ENCODE measurements at regions not wholly inside any gene's neighbourhood (a gene's known extent, or its start where the extent isn't known, plus 50 kb on each side); places are given as distances from the start of the nearest gene placed in this dataset.
"Not testable (repeated sequence)": the region's sequence is repeated elsewhere in the genome, so short reads cannot be mapped to it uniquely, and the experiment has no call there.

DNA sequence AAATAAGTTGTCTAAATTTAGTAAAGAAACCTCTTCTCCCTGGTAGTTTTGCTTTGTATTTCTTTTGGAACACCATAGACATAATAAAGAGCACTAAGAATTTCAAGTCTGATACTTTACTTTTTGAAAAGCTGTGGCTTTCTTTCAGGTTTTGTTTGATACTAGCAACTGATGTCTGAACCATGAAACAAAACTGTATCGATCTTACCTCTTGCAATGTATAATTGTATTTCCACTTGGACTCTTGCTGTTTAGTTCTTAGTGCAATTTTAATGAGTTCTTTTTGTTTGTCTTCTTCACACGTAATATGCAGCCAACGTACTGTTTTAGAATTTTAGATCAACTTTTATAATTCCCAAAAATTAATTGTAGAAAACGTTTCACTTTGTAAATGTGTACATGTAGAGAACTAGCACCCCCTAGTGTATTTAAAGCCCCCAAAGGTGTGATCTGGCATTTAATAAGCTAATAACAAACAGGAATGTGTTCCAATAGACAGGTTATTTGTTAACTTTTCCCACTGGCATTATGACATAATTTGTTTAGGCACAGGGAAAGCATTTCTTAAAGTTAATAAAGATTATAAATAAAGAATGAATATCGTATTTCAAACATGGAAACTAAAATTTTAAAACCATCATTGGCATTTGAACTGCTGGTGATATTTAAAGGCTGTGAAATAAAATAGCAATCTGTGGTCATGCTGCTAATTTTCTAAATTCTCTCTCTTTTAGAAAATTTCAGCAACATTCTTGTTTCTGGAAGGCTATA lies 289.1 kb upstream of the DNAJC19 start:
- no peak for DNase-seq (ENCODE audit: low read depth in 2 of 3, low spot score in 2 of 3)

DNA sequence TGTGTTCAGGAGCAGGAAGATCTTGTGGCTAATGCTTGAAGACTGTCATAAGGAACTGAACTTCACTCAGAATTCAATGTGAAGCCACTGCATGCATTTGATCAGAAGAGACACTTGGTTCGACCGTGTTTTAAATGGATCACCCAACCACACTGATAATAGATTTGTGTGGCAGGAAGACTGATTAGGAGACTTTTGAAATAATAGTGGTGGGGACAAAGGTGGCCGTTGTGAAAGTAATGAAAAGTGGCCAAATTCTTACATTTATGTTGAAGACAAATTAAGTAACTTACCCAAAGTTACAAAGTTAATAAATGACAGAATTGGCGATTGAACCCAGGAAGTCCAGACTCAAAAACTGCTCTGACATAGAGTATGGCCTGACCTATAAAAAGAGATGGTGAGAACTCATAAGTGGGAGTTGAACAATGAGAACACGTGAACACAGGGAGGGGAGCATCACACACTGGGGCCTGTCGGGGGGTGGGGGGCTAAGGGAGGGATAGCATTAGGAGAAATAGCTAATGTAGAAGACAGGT lies 286.9 kb upstream of the DNAJC19 start:
- DNase-seq (ENCODE audit: low read depth in 2 of 3, low spot score in 2 of 3): no peak

DNA sequence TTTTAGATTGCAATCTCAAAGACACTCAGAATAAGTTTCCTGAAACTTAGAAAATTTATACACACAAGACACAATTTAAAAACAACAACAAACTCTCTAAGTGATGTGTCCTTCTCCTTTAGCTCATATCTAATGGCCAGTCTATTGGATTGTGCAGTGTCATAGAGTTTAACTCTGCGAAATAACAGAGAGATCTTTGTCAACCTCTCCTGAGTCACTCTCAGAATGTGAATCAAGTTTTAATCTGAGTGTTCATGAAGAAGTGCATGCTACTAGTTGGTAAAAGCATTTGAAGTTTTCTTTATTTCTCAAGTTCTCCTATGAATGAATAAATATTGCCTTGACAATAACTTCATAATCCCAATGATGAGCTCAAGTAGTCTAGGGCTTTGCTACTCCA lies 284.5 kb upstream of the DNAJC19 start:
- no peak for DNase-seq (ENCODE audit: low read depth in 2 of 3, low spot score in 2 of 3)

DNA sequence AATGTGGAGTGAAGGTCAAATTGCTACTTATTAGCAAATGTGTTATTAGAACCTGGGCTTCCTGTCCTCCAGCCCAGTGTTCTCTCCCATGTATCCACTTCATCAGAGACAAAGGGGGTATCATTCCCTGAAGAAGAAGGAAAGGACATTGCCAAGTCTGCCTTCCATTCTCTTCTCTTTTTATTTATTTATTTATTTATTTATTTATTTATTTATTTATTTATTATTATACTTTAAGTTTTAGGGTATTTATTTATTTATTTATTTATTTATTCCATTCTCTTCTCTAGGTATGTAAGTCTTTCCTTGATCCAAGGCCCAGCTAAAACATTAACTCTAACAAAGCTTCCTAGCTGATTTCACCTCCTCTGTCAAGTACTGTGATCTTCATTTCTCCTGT lies 277.8 kb upstream of the DNAJC19 start:
- no peak for DNase-seq (ENCODE audit: low read depth in 2 of 3, low spot score in 2 of 3)

DNA sequence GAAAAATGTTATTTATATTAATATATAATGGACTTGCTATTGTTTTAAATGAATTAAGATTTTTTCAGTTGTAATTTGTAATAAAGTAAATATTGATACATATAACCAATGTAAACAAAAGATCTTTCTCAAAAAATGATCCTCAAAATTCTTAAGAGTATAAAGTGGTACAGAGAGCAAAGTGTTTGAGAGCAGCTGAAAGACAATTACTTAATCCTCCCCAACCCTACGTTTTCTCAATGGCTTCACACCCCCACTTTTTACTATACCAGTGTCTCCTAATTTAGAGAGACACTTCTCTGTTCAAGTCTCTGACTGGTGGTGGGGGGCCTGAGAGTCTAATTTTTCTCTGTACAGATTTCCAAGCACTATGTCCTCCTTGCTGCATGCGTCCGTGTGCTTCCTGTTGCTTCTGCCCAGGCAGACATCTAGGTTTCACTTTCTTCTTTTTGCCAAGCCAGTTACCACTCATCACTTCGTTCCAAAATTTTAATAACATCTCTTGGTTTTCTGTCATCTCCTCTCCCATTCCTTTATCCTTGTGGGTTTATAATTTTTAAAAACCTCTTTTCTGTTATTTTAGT lies 276.3 kb upstream of the DNAJC19 start:
- no peak for DNase-seq (ENCODE audit: low read depth in 2 of 3, low spot score in 2 of 3)

DNA sequence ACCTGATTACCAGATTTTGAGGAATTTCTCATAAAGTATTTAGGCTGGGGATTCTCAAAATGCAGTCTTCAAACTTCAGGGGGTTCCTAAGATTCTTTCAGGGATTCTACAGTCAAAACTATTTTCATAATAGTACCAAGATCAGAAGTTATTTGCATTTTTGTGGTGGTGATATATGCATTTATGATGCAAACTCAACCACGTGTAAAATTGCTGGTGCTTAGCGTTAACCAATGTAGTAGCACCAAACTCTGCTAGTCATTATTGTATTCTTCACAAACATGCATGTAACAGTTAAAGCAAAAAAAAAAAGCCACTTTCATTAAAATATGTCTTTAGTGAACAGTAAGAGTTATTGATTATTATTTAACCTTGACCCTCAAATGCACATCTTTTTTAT lies 274.9 kb upstream of the DNAJC19 start:
- no peak for DNase-seq (ENCODE audit: low read depth in 2 of 3, low spot score in 2 of 3)

DNA sequence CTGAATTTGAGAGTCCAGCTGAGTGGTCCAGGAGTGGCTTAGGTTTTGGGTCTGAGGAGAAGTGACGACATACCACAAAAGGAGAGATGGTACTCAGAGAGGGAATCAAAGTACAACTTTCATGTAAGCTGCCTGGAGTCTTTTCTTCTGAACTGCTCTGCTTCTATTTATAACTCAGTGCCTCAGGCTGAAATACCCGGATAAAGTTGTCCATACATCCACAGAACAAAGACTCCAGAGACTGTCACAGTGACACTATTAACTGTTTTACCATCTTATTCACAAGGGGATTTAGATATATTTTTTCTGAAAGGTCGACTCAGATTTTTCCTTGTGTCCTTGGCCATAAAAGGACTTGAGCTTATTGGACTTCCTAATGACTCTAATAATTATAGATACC lies 264.3 kb upstream of the DNAJC19 start:
- no peak for DNase-seq (ENCODE audit: low read depth in 2 of 3, low spot score in 2 of 3)

DNA sequence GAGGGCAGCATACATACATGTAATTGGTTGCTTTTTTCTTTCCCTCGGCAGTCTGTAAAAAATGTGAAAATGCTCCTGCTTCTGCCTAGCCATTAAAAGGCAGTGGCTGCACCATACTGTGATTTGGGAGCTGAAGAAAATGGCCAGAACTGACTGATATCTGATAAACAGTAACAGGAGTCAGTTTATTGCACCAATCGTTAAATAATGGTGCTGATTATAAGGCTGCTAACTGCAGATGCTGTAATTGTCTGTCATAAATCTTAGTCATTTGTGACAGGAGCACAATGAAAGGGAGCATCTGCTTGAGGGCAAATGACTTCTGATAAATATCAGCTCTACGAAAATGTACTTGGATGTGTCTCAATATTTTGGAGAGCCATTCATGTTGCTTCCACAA lies 263.1 kb upstream of the DNAJC19 start:
- DNase-seq (ENCODE audit: low read depth in 2 of 3, low spot score in 2 of 3): no peak

DNA sequence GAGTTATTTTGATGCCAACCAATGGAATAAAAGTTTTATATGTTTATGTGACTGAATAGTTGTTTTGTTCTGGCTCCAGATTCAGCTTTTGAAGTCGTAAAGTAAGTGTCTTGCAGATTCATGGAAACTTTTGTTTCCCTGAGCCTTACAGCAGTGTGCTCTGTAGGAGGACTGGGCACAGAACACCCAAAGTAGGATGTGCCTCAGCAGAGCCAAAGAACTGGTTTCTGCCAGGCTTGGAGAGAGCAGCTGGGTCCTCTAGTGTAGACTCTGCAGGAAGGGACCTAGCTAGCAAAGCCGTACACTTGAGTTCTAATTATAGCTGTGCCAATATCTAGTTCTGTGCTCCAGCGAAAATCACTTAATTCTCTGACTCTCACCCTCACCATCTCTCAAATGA lies 261.2 kb upstream of the DNAJC19 start:
- no peak for DNase-seq (ENCODE audit: low read depth in 2 of 3, low spot score in 2 of 3)

DNA sequence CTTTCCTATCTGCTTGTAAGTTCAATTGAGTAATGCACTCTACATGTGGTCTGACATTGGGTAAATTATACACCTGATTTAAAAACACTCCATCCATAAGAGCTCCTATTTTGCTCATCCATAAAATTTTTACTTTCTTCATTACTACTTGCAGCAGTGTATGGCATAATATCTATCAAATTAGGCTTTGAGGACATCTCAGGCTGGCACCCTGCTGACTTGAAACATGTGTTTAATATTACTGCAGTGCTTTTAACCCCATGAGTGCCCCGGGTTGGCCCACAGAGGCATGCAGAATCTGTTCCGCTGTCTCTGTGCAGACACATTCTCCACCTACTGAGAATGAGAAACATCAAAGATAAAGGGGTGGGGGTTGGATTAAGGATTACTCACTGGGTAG lies 249.9 kb upstream of the DNAJC19 start:
- no peak for DNase-seq (ENCODE audit: low read depth in 2 of 3, low spot score in 2 of 3)

DNA sequence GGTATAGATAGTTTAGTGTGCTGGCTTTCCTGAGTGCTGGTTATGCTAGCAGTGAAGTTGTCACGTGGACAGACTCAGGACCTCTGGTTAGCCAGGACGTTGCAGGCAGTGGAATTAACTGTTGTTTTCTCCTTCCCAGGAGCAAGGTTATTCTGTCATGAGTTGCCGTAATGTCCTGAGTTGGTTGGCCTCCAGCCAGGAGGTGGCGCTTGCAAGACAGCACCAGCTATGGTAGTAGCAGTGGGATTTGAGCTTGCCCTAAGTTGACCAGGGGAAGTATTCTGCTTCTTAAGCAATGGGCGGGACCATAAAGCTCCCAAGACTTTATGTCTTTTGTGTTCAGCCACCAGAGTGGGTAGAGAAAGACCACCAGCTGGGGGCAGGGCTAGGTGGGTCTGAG lies 240.7 kb upstream of the DNAJC19 start:
- no peak for DNase-seq (ENCODE audit: low read depth in 2 of 3, low spot score in 2 of 3)

DNA sequence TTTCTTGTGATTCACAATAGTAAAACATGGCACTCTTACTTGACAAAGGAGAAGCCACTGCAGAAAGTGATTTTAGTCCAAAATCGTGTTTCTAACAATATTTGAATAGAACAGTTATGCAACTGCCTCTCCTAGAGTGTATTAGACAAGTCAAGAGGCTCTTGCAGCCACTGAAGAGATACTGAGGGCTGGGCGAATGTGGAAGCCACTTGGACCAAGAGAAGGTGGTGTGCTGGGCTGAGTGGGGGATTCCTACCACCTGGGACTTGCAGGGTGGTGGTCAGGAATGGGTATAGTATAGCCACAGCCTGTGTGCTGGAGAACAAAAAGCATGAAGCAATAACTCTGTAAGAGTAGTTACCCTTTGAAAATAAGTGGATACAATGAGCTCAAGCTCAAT lies 223.8 kb upstream of the DNAJC19 start:
- DNase-seq (ENCODE audit: low read depth in 2 of 3, low spot score in 2 of 3): no peak

DNA sequence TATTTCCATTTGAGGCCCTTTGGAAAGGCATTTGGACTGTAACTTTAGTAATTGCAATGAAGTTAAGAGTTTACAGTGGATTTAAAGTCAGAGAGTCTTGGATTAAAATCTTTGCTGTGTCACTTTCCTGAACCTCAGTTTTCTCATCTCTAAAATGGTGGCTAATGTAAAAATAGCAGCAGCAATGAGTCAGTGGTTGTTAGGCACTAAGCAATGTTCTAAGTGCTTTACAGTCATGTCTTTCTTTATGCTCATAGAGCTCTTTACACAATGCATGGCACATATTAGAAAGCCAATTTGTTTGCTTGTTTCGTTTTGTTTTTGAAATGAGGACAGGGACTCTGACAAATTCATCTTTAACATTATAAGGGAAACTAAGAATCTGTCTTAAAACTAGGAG lies 222.7 kb upstream of the DNAJC19 start:
- DNase-seq (ENCODE audit: low read depth in 2 of 3, low spot score in 2 of 3): no peak

DNA sequence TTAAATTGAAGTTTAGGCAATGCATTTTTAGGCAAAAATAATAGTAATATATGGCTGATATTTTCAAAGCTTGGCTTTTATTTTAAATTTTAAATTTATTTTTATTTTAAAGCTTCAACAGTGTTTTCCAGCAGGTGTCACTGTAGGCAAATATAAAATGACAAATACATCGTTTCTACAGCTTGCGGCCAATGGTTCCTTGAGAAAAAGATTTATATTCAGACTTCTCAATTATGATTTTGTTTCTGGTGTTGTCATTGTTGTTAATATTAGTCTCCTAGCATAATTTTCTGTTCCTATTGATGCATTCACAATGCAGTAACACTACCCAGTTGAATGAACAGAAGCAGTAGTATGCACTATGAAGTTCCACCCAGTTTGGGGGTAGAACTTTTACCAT lies 220.7 kb upstream of the DNAJC19 start:
- no peak for DNase-seq (ENCODE audit: low read depth in 2 of 3, low spot score in 2 of 3)

DNA sequence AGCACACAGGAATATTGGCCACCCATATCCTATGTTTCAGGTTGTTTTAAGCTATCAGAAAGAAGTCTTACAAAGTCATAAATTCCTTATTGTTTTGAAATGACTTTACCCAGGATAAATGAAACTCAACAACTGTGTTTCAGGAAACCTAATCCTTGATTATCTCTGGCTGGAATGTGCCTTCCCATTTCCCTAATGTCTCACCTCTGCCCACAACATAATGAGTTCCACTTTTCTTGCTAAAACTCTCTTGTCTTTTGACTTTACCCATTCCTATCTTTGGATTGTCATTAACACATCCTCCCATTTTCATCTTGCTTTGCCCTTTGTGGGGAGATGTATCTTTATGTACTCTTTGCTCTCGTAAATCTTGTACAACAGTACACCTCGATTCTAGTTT lies 200.0 kb upstream of the DNAJC19 start:
- DNase-seq (ENCODE audit: low read depth in 2 of 3, low spot score in 2 of 3): no peak

DNA sequence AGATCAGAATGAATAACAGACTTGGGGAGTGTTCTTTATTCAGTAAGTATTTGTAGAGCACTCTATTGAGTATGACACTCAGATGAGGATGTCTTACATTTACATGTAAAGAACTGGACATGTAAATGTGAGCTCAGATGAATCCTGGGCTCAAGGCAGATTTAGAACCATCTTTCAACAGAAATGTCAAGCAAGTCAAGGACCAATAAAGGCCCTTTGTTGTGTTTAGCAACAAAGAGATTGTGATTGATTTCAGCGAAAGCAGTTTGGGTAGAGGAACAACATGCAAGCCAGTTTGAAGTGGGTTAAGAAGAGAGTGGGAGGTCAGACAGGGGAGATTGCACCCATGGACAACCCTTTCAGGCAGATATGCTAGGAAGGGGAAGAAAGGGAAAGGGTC lies 194.2 kb upstream of the DNAJC19 start:
- DNase-seq (ENCODE audit: low read depth in 2 of 3, low spot score in 2 of 3): no peak

DNA sequence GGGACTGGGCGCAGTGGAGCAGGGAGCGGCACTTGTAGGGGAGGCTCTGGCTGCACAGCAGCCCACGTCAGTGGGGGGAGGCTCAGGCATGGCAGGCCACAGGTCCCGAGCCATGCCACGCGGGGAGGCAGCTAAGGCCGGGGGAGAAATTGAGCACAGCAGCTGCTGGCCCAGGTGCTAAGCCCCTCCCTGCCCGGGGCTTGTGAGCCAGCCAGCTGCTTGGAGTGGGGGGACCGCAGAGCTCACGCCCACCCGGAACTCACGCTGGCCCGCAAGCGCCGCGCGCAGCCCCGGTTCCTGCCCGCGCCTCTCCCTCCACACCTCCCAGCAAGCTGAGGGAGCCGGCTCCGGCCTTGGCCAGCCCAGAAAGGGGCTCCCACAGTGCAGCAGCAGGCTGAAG lies 193.5 kb upstream of the DNAJC19 start:
- DNase-seq (ENCODE audit: low read depth in 2 of 3, low spot score in 2 of 3): not testable (repeated sequence)

DNA sequence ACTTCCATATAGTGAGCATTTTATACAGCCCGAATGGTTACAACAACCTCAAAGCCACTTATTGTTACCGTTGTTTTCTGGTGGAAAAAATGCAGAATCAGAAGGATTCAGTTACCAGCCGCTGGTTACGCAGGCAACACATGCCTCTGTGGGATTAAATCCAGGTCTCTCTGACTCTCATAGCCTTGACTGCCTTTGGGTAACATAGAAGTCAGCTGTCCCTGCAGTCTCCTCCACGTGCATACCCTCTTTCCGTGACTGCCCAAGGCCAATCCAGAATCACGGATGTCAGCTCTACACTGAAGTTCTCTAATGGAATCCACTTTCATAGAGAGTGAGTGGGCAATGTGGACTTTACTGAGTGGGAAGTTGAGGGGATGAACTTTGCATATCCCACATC lies 189.5 kb upstream of the DNAJC19 start:
- no peak for DNase-seq (ENCODE audit: low read depth in 2 of 3, low spot score in 2 of 3)

DNA sequence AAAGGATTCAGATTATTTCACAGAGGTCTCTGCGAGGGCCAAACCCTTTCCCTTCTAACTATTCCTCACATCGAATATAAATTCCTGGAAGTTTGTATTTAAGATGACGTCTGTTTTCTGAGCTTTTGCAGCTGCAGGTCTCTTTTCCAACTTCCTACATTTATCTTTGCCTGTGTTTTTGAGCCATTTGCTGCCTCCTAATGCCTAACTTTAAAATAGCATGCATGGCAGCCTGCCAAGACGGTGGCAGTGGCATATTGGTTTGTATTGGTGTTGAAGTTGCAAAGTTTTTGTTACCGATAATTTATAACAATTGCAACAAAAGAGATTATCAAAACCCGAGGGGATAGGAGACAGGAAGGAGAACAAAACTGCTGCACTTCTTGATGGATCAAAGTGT lies 187.1 kb upstream of the DNAJC19 start:
- DNase-seq (ENCODE audit: low read depth in 2 of 3, low spot score in 2 of 3): peak in 1 of 3 experiments; percentile 1

DNA sequence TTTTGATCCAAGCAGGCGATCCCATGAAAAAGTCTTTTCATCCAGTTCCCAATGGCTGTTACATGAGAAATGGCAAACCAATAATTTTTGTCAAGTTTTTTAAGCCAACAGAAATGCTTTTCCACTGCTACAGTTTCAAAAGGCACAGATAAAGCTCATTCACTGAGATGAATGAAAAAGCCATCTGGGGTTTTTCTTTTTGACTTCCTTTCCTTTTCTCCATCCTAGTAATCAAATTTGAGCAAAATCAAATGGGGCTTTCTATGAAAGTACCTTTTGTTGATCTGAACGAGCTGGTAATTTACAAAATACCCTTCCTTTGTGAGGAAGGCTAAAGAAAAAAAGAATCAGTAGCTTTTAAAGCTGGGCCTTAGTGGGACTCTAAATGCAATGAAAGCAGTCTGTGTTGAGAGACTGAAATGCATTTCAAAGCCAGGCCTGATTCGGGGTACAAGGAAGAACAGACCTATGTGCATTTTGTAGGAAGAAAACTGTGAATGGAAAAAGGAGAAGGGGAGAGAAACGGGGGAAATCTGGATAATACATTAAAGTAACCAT lies 185.2 kb upstream of the DNAJC19 start:
- no peak for DNase-seq (ENCODE audit: low read depth in 2 of 3, low spot score in 2 of 3)

DNA sequence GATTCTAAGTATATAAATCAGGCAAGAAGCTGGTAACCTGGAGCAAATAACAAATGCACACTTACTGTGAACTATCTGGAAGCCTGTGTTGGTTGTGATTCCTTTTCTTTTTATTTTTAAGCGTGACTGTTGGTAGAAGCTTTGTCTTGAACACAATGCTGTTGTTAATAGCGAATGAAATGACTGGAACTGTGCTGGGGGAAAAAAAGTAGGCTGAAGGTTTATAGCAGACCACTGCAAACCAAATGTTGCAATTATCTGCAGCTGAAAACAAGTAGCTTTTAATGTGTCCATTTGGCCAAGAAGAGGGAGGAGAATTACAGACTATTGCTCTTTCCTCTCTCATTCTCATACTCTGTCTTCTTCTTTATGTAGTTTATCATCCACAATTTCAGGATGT lies 184.5 kb upstream of the DNAJC19 start:
- DNase-seq (ENCODE audit: low read depth in 2 of 3, low spot score in 2 of 3): no peak

DNA sequence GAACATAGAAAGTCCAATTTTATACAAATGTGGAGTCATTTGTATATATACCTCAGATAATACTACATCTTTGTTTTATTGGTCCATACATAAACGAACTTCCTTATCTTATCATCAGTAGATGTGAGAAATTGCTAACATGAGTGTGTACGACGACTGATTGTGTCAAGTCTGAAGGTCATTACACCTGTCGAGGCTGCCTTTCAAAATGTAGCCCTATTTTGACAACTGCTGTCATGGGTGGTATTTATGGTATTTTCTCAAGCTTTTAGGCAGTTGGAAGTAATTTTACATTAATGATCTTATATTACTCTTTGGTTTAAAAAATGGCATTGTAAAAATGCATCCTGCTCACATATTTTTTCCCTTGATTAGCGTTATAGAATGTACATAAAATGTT lies 183.7 kb upstream of the DNAJC19 start:
- no peak for DNase-seq (ENCODE audit: low read depth in 2 of 3, low spot score in 2 of 3)

DNA sequence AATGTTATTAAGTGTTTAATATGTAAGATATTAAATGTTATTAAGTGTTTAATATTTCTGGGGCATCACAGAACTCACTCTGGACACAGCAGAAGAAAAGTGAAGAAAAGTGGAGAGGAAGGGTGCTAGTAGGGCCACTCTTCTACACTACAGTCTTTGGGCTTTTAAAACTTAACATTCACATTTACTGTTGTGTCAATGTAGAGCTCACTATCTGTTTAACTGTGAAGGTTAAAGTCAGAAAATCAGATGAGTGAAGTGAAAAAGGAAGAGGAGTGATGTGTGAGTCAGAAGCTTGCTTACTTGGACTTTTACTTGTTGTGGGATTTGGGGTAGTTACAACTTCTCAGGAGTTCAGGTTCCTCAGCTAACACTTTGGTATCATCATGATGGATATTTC lies 145.3 kb upstream of the DNAJC19 start:
- no peak for DNase-seq (ENCODE audit: low read depth in 2 of 3, low spot score in 2 of 3)

All from activated CD8-positive, alpha-beta memory T cell treated with anti-CD3 and anti-CD28 coated beads for 48 hours (primary cell).